Neural crest cell (in vitro differentiated cells): ENCODE measurements at regions not wholly inside any gene's neighbourhood (a gene's known extent, or its start where the extent isn't known, plus 50 kb on each side); places are given as distances from the start of the nearest gene placed in this dataset.

ENCODE experiments used
- DNase-seq: peaks from one replicate; pipeline ENCODE4 v3.0.0; 2021; ENCODE audit warnings: low read depth, mixed read lengths, low spot score
- H3K27ac Mint-ChIP-seq: one replicate; pipeline ENCODE4 v1.8.0; 2021; ENCODE audit warnings: mild to moderate bottlenecking, mixed read lengths; ENCODE audit not compliant: unreplicated experiment
- H3K27me3 Mint-ChIP-seq: 2 replicates; pipeline ENCODE4 v1.8.0; 2021; ENCODE audit warnings: low read depth, mild to moderate bottlenecking, mixed read lengths
- H3K36me3 Mint-ChIP-seq: 2 replicates; pipeline ENCODE4 v1.8.0; 2021; ENCODE audit warnings: low read depth, mild to moderate bottlenecking, mixed read lengths
- H3K4me1 Mint-ChIP-seq: 2 replicates; pipeline ENCODE4 v1.8.0; 2021; ENCODE audit warnings: mixed read lengths
- H3K4me3 Mint-ChIP-seq: one replicate; pipeline ENCODE4 v1.8.0; 2021; ENCODE audit warnings: mild to moderate bottlenecking, mixed read lengths
- H3K9me3 Mint-ChIP-seq: 2 replicates; pipeline ENCODE4 v1.8.0; 2021; ENCODE audit warnings: mixed read lengths
- CTCF ChIP-seq: fragments of 200-600 bp; sonication (generic); conservative IDR thresholded peaks from 2 replicates; pipeline ENCODE4 v1.5.0; 2021; ENCODE audit warnings: antibody characterized with exemption, mild to moderate bottlenecking

GRCh38 chr2:177314722-177315264, 50.3 kb upstream of the NFE2L2 start:
- no peak overlapping the region for H3K4me3 Mint-ChIP-seq
- TF ChIP-seq CTCF: no peak
- no peak overlapping the region for H3K27ac Mint-ChIP-seq
- H3K9me3 Mint-ChIP-seq: no peaks in the 10 kb centered on the region
- no peak for DNase-seq
- H3K4me1 Mint-ChIP-seq: no peaks in the 10 kb centered on the region
- no peaks in the 10 kb centered on the region for H3K36me3 Mint-ChIP-seq
- H3K27me3 Mint-ChIP-seq: no peaks in the 10 kb centered on the region

DNA sequence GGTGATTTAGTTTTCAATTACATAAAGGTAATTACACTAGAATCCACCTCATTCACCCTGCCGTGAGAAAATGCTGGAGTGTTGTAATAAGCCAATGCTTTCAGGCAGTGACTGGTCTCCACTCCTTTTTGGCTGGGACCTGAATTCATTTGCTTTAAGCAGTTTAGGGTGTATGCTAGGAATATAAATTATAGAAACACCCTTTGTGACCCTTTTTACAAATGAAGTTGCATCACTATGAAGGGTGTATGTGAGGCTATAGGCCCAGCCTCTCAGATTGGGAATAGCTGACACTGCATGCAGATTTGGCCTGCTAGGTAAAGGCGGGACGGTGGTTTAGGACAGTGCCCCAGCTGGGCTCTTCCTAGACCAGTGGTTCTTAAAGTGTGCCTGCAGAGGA, 50.8 kb upstream of the NFE2L2 start:
- H3K4me1 Mint-ChIP-seq: no peaks in the 10 kb centered on the region
- no peak for DNase-seq
- H3K4me3 Mint-ChIP-seq: no peak overlapping the region
- H3K27me3 Mint-ChIP-seq: no peaks in the 10 kb centered on the region
- H3K27ac Mint-ChIP-seq: no peak overlapping the region
- TF ChIP-seq CTCF: no peak
- no peaks in the 10 kb centered on the region for H3K9me3 Mint-ChIP-seq
- no peaks in the 10 kb centered on the region for H3K36me3 Mint-ChIP-seq

GRCh38 chr2:177316756-177317155, 52.2 kb upstream of the NFE2L2 start:
- TF ChIP-seq CTCF: no peak
- H3K36me3 Mint-ChIP-seq: no peaks in the 10 kb centered on the region
- no peaks in the 10 kb centered on the region for H3K9me3 Mint-ChIP-seq
- H3K27ac Mint-ChIP-seq: no peak overlapping the region
- no peaks in the 10 kb centered on the region for H3K27me3 Mint-ChIP-seq
- no peaks in the 10 kb centered on the region for H3K4me1 Mint-ChIP-seq
- DNase-seq: no peak
- H3K4me3 Mint-ChIP-seq: no peak overlapping the region

- no peak overlapping the region for H3K4me3 Mint-ChIP-seq
- DNase-seq: no peak
- TF ChIP-seq CTCF: peak; percentile 28
- H3K27me3 Mint-ChIP-seq: no peaks in the 10 kb centered on the region
- H3K4me1 Mint-ChIP-seq: no peaks in the 10 kb centered on the region
- H3K9me3 Mint-ChIP-seq: no peaks in the 10 kb centered on the region
- H3K36me3 Mint-ChIP-seq: no peaks in the 10 kb centered on the region
- H3K27ac Mint-ChIP-seq: no peak overlapping the region
Measured at GRCh38 chr2:177317443-177317842, 52.9 kb upstream of the NFE2L2 start.

DNA sequence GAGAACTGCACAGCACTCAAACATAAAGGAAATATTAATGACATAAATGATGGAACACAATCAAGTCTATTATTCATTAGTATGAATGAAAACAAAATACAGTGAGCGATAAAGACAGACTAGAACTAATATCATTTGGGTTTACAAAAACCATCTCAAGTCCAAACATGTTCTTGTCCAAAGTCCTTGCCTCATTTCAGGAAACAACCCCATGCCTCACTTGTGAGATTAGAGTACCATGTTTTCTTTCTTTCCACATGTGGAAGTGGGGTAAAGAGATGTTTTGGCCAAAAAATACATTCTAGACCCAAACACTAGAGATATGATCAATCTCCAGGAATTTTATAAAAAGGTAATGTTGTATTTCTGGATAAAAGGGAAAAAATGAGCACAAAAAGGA, 53.3 kb upstream of the NFE2L2 start:
- Mint-ChIP-seq H3K9me3 (no peaks in the 10 kb centered on the region), H3K27ac (no peak overlapping the region), H3K4me1 (no peaks in the 10 kb centered on the region), H3K36me3 (no peaks in the 10 kb centered on the region), H3K27me3 (no peaks in the 10 kb centered on the region), H3K4me3 (no peak overlapping the region)
- DNase-seq: no peak
- no peak for TF ChIP-seq CTCF

DNA sequence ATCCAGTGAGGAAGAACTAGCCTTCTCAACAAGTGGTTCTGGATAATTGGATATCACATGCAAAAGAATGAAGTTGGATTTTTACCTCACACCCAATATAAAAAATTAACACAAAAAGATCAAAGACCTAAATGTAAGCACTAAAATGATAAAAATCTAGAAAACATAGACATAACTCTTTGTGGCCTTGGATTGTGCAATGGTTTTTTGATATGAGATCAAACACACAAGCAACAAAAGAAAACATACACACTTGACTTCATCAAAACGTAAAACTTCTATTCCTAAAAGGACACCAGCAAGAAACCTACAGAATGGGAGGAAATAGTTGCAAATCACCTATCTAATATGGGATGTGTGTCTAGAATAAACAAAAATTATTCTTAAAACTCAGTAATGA, 54.1 kb upstream of the NFE2L2 start:
- no peak for TF ChIP-seq CTCF
- no peaks in the 10 kb centered on the region for H3K9me3 Mint-ChIP-seq
- no peaks in the 10 kb centered on the region for H3K27me3 Mint-ChIP-seq
- no peak overlapping the region for H3K27ac Mint-ChIP-seq
- no peak for DNase-seq
- H3K4me1 Mint-ChIP-seq: no peaks in the 10 kb centered on the region
- H3K36me3 Mint-ChIP-seq: no peaks in the 10 kb centered on the region
- H3K4me3 Mint-ChIP-seq: no peak overlapping the region
